SIG-M5 treated with dmso at 0.1 percent for 504 hours (cell line): ENCODE measurements at regions not wholly inside any gene's neighbourhood (a gene's known extent, or its start where the extent isn't known, plus 50 kb on each side); places are given as distances from the start of the nearest gene placed in this dataset.

ENCODE experiments used
- DNase-seq: peaks from one replicate; lab custom pipeline; 2025; ENCODE audit not compliant: unreplicated experiment; lab: John Stamatoyannopoulos, UW

DNA sequence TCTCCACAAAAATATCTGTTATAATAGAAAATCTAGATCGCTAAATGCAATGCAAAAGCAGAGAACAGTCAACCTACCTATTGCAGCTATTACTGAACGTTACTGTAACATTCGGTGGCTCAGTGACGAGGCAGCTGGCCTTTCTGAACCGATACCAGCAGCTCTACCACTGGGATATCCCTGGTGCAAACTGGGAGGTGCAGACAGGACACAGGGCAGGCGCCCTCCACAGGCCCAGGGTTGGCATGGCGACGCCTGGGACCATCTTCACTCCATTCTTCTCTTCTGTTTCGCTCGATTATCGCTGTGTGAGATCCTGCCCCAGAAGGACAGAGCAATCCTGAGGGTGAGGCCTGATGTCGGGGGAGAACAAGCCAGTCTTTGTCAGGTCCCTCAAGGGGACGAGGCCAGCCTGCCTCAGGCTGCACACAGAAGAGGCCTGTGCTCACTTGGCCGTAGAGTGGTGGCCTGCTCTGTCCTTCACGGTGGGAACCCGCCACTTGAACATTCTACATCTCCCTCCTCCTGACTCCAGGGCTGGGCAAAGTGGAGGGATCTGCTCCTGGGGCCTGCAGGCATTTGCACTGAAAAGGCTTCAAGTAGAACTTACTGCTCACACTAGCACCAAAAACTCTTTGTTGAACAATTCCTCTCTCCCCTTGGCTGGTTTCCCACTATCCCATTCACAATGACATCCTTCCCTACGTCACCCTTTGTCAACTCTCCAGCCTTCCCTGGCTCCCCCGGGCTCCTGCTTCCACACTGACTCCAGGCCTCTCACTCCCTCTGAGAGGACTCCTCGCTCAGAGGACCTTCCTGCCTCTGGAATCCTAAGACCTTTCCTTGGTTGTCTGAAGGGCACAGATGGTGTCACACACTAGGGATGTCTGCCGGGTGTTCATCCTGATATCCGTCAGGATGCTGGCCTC is 49.7 kb downstream of the CYRIA start:
- no peak for DNase-seq

DNA sequence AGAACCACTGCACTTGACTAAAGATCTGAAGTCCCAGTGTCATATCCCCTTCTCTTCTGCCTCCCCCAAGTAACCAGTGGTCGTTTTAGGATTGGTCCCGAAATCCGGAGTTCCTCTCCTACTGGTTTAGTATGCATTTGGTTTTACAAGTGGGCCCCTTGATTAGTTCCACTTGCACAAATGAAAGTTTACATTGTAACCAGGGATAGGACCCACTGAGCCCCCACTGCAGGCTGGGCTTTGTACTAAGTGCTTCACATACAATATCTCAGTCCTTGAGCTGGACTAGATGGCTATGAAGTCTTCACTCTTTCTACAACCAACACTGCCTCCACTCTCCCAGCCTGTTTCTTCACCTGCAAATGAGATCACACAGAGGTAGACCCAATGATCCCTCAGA is 50.4 kb downstream of the CYRIA start:
- no peak for DNase-seq

- no peak for DNase-seq
Measured at GRCh38 chr2:16614314-16614860, 51.2 kb downstream of the CYRIA start.

GRCh38 chr2:16613539-16614011 is 52.1 kb downstream of the CYRIA start:
- peak; percentile 42 for DNase-seq

DNA sequence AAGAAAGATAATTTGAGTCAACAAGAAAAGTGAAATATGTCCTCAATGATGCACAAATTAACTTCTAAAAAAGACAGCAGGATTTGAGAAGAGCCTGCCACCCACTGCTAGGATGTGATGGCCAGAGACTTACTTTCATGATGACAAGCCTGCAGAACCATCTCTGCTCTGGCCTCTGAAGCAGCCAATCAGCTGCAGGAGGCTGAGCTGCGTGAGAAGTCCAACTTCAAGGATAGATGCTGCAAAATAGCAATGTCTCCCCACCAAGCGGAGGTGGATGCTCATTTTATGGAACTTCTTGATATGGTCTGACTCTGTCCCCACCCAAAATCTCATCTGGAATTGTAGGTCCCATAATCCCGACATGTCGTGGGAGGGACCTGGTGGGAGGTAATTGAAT is 53.1 kb downstream of the CYRIA start:
- no peak for DNase-seq

GRCh38 chr2:16609786-16610185 is 55.8 kb downstream of the CYRIA start:
- DNase-seq, result no peak

DNA sequence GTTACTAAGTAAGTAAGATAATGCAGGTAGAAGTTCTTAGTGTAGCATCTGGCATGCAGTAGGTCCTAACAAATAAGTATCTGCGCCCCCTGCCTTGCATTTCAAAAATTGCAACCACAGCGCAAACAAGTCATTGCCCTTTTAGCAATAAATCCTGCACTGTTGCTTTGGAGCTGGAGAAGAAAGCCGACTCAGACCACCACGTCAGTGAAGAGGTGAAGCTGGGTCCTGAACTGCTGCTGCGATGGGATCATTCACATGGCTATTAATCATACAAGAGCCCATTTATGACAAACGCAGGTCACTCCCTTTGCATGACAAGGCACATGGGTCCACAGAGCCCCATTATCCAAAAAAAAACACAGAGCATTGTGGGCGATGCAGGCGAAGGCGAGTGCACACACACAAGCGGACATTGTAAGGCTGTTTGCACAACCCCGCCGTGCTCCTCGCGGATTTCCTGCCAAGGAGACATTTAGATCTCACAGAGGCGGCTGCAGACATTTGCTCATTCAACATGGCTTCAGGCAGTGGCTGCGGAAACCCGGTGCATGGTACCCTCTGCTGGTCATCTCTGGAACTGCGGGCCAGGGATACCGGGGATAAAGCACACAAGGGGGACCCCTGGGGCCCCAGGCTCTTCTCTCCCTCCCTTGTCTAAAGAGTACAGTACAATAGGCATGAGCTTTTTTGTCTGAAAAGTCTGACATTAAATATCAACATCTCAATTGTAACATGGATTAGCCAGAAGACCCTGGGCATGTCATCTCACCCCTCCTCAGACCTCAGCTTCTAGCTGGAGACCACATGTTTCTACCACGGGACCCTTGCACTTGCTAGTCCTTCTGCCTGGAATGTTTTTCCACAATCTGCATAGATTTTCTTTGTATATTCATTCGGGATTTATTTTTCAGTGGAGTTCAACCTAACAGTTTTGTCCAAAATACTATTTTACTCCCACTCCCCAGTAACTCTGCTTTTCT is 56.7 kb downstream of the CYRIA start:
- peak; percentile 81 for DNase-seq

DNA sequence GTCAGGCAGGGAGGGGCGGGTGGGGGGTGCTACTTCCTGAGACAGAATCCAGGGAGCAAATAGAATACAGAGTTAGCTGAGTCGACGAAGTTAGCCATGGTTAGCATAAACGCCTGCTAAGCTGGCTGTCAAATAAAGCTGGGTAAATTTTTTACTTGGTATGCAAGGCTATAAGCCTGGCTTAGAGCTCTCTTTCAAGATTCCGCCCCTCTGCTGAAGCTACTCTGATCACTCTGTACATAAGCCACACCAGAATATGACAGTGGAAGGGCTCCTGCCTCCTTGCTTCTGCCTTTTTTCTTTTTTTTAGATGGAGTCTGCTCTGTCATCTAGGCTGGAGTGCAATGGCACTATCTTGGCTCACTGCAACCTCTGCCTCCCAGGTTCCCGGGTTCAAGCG is 58.3 kb downstream of the CYRIA start:
- no peak for DNase-seq

DNA sequence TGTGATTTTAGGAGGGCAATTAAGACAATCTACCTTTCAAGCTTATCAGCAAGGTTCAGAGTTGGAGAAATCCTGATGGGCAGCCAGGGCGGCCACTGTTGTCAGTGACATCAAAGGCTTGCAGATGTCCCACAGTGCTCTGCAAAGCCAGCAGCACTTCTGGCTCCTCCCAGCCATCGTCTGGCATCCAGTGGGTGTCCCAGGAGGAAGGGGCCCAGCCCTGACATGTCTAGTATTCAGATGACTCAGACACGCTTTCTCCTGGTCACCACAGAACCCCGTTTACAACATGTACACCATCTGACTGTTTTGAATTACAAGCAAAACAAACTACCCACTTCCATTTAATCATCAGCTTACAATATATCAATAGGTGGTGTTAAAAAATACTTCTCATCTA is 61.4 kb downstream of the CYRIA start:
- DNase-seq, result no peak

- DNase-seq, result no peak
Measured at GRCh38 chr2:16591370-16591933, 74.2 kb downstream of the CYRIA start.

DNA sequence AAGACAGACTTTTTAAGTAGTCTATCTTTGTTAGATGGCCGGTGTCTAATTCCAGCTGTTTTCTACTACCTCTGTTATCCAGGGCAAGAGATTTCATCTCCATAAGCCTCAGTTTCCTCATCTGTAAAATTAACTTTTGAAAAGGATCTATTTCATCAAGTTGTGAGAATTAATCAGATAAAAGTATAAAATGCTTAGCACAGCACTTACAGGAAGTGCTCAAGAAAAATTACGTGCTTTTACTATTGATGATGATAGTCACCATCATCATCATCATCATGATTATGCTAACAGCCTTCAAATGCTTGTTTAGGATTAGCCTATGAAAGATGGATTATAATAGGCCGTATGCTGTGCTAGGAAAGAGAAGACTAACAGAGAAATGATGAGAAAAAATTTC is 76.2 kb downstream of the CYRIA start:
- DNase-seq, result no peak

DNA sequence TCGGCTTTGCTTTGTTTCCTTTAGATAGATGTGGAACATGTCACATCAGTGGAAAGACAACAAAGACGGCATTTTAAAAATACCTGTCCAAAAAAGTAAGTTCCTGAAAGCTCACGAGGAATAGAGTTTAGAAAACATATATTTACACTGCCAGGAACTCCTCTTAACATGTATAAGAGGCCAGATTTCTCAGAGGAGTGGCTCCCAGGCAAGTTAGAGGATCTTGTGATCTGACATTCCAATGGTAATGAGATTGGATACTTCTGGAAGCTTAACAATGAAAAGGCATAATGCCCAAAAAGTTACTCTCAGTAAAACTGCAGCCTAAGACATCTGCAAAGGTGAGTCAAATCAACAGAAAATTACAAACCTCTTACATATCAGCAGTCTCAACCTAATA is 77.1 kb downstream of the CYRIA start:
- no peak for DNase-seq

GRCh38 chr2:16587601-16588000 is 78.0 kb downstream of the CYRIA start:
- DNase-seq, result no peak

GRCh38 chr2:16584824-16585540 is 80.7 kb downstream of the CYRIA start:
- DNase-seq, result peak; percentile 7

DNA sequence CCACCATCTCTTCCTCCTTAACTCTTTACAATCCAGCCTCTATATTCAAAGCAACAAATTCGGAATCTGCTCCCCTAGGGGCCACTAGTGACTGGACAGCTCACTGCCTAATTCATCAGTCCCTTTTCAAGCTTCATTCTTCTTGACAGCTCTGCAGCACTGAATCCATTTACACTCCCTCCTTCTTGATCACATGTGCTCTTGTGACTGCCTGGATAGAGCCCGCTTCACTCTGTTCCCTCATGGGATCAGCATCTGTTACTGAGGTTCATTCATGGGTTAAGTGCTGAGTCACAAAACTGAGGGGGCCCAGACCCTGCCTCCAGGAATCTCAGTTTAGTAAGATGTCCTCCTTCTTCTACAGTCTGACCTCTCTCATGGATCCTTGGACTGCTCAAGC is 81.5 kb downstream of the CYRIA start:
- no peak for DNase-seq

DNA sequence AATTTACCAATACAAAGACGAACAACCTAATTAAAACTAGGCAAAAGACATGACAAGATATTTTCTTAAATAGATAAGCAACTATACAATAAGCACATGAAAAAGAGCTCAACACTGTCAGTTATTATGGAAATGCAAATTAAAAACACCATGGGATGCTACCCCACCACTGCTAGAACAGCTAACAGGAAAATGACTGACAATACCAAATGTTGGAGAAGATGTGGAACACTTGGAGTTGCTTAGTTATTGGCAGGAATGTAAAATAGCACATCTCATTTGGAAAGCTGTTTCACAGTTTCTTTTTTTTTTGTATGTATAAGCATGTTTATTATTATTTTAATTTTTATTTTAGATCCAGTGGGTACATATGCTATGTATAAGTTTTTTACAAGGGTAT is 84.4 kb downstream of the CYRIA start:
- DNase-seq, result no peak

GRCh38 chr2:16578081-16578480 is 87.6 kb downstream of the CYRIA start:
- DNase-seq, result no peak

- no peak for DNase-seq
Measured at GRCh38 chr2:16570516-16570915, 95.1 kb downstream of the CYRIA start.

DNA sequence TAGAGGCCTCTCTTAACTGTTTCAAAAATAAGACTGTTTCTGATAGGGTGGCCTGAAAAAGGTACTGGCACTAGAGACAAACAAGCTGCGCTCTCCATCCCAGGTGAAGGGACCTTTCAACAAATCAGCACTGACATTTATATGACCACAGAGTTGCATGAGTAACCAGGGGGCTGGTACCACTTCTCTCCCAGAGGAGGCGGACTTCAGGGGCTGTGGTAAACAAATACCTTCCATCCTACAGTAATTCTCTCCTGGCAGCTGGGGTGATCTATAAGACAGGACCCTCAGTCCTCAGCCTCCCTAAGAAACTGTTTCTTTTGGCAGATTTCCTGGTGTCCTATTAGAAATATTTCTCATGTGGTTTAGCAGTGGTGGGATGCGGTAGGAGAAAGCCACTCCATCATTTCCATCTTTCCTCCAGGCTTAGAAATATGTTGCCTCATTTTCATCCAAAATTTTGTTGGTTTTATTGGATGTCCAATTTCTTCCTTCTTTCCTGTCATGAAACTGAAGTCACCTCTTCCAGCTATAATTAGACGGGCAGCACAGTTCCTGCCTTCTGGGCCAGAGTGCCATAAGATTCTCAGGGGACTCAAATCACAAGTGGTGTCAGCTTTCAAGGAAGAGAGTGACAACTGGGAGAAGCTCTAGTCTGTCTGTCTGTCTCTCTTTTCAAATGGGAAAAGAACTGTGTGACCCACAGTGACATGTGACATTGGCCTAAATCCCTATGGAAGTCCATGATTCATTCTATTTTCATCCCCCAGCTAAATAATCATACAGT is 96.4 kb downstream of the CYRIA start:
- DNase-seq, result no peak

GRCh38 chr2:16566701-16567100 is 98.9 kb downstream of the CYRIA start:
- DNase-seq, result no peak
